ENCODE measurements at regions not wholly inside any gene's neighbourhood (a gene's known extent, or its start where the extent isn't known, plus 50 kb on each side); places are given as distances from the start of the nearest gene placed in this dataset.

- no peak for TF ChIP-seq EZH2 (IDR thresholded peaks at IDR 0.05; ENCODE audit: borderline replicate concordance, low read length)
- no peak for TF ChIP-seq CTCF (IDR thresholded peaks at IDR 0.05; ENCODE audit: low read length)
Measured at GRCh38 chr20:4544765-4545164, 141.5 kb upstream of the PRNP start.
